GM12878 (cell line): ENCODE measurements at regions not wholly inside any gene's neighbourhood (a gene's known extent, or its start where the extent isn't known, plus 50 kb on each side); places are given as distances from the start of the nearest gene placed in this dataset.

Experiments
- ATAC-seq: fragments of 200-7000 bp; cut with Tn5 transposase; 3 replicates; pipeline ENCODE4 v1.9.1; 2020; ENCODE audit warnings: mild to moderate bottlenecking, moderate library complexity
- BruUV-seq: library from RNA; stranded (reverse); fragments of 400-500 nt; replicated peaks from 2 replicates; lab custom pipeline; 2021; lab: Mats Ljungman, UMichigan
- CTCF ChIA-PET: fragments of 300-600 bp; sonication (Branson Sonifier 250); formaldehyde crosslinking; extraction: SDS; loops from one replicate; lab custom pipeline; 2021; ENCODE audit warnings: inconsistent platforms; lab: Yijun Ruan, JAX
- POLR2A ChIA-PET: fragments of 350-600 bp; formaldehyde crosslinking; extraction: SDS; loops from one replicate; lab custom pipeline; 2021; ENCODE audit warnings: inconsistent platforms; lab: Charles Lee
- RAD21 ChIA-PET: fragments of 300-600 bp; sonication (Branson Sonifier 250); formaldehyde crosslinking; loops from one replicate; lab custom pipeline; 2023; ENCODE audit warnings: antibody characterized with exemption; ENCODE audit not compliant: unreplicated experiment; lab: Charles Lee
- SMC1A ChIA-PET: fragments of 300-600 bp; sonication (Branson Sonifier 250); formaldehyde crosslinking; loops from one replicate; lab custom pipeline; 2023; ENCODE audit not compliant: unreplicated experiment, uncharacterized antibody; lab: Charles Lee
- DNase-seq: peaks from one replicate; pipeline ENCODE4 v3.0.0-alpha.2; 2011; ENCODE audit warnings: low read depth, low spot score
- FAIRE-seq: peaks from 3 replicates; lab custom pipeline; 2011; peaks lifted over from hg19 to GRCh38; lab: Jason Lieb, UNC
- H2AFZ ChIP-seq: 2 replicates; pipeline ENCODE4 v1.6.0; 2011; ENCODE audit warnings: low read depth, low read length, control low read depth; ENCODE audit not compliant: control insufficient read depth
- H3K27ac ChIP-seq: 2 replicates; pipeline ENCODE4 v1.5.1; 2011; ENCODE audit warnings: control low read depth; ENCODE audit not compliant: control insufficient read depth, insufficient read depth
- H3K27me3 ChIP-seq, 2 experiments: replicated peaks in 1 of 2; 2 replicates each; pipeline versions ENCODE4 v1.6.0 to v1.6.1; 2011; ENCODE audit warnings: low read length in 1 of 2; ENCODE audit not compliant: control insufficient read depth in 2 of 2, insufficient read depth in 2 of 2
- H3K36me3 ChIP-seq, 2 experiments: 2 replicates each; pipeline ENCODE4 v1.5.1; 2011; ENCODE audit warnings: low read length in 1 of 2; ENCODE audit not compliant: control insufficient read depth in 2 of 2, insufficient read depth in 2 of 2
- H3K4me1 ChIP-seq: 2 replicates; pipeline ENCODE4 v1.6.1; 2011; ENCODE audit warnings: mild to moderate bottlenecking, low read length, moderate library complexity, mixed read lengths; ENCODE audit not compliant: control insufficient read depth, insufficient read depth
- H3K4me2 ChIP-seq: 2 replicates; pipeline ENCODE4 v1.6.0; 2011; ENCODE audit warnings: control low read depth; ENCODE audit not compliant: control insufficient read depth, insufficient read depth
- H3K4me3 ChIP-seq: fragments of 200-600 bp; sonication (generic); 2 replicates; pipeline ENCODE4 v1.5.1; 2016
- H3K79me2 ChIP-seq: 2 replicates; pipeline ENCODE4 v1.6.0; 2011; ENCODE audit warnings: low read length; ENCODE audit not compliant: control insufficient read depth, insufficient read depth
- H3K9ac ChIP-seq: 2 replicates; pipeline ENCODE4 v1.8.0; 2011; ENCODE audit warnings: low read length, control low read depth, mixed read lengths; ENCODE audit not compliant: control insufficient read depth, insufficient read depth
- H3K9me3 ChIP-seq: replicated peaks from 3 replicates; pipeline ENCODE4 v1.5.1; 2011; ENCODE audit warnings: mild to moderate bottlenecking, low read length; ENCODE audit not compliant: control insufficient read depth, insufficient read depth
- H4K20me1 ChIP-seq: 2 replicates; pipeline ENCODE4 v1.6.0; 2011; ENCODE audit not compliant: control insufficient read depth, insufficient read depth
- BMI1 ChIP-seq: fragments of 450-650 bp; IDR thresholded peaks from 2 replicates; pipeline ENCODE4 v1.6.1; 2016; ENCODE audit warnings: mild to moderate bottlenecking, moderate library complexity, borderline replicate concordance
- CREB1 ChIP-seq: IDR thresholded peaks from 2 replicates; pipeline ENCODE4 v1.6.1; 2012; ENCODE audit warnings: low read depth, mild to moderate bottlenecking, inconsistent platforms
- ELK1 ChIP-seq: IDR thresholded peaks from 2 replicates; pipeline ENCODE4 v1.6.1; 2012; ENCODE audit warnings: low read depth, low read length, improper control_type of control experiment
- FOXK2 ChIP-seq: fragments of 450-650 bp; IDR thresholded peaks from 2 replicates; pipeline ENCODE4 v1.6.1; 2017; ENCODE audit warnings: mild to moderate bottlenecking, moderate library complexity
- LARP7 ChIP-seq: fragments of 450-650 bp; IDR thresholded peaks from 2 replicates; pipeline ENCODE4 v1.6.1; 2017; ENCODE audit warnings: mild to moderate bottlenecking
- NFXL1 ChIP-seq: fragments of 450-650 bp; IDR thresholded peaks from 2 replicates; pipeline ENCODE4 v1.6.1; 2017; ENCODE audit warnings: antibody characterized with exemption, mild to moderate bottlenecking, borderline replicate concordance
- NR2C2 ChIP-seq: IDR thresholded peaks from 2 replicates; pipeline ENCODE4 v1.6.1; 2011; ENCODE audit warnings: borderline replicate concordance, low read depth; ENCODE audit not compliant: control insufficient read depth, insufficient read length
- PAX8 ChIP-seq: fragments of 450-650 bp; IDR thresholded peaks from 2 replicates; pipeline ENCODE4 v1.6.1; 2017; ENCODE audit warnings: mild to moderate bottlenecking, moderate library complexity
- RB1 ChIP-seq: fragments of 450-650 bp; formaldehyde crosslinking; IDR thresholded peaks from 2 replicates; pipeline ENCODE4 v1.6.1; 2017; ENCODE audit warnings: mild to moderate bottlenecking, borderline replicate concordance
- SMAD5 ChIP-seq: IDR thresholded peaks from 2 replicates; pipeline ENCODE4 v1.6.1; 2016; ENCODE audit warnings: antibody characterized with exemption, low read depth
- SMC3 ChIP-seq: IDR thresholded peaks from 2 replicates; pipeline ENCODE4 v1.6.1; 2011; ENCODE audit warnings: low read length, improper control_type of control experiment, borderline replicate concordance
- SUPT20H ChIP-seq: IDR thresholded peaks from 2 replicates; pipeline ENCODE4 v1.6.1; 2011; ENCODE audit warnings: low read depth, mild to moderate bottlenecking, low read length, moderate library complexity, borderline replicate concordance; ENCODE audit not compliant: control insufficient read depth
- SUZ12 ChIP-seq: fragments of 200-600 bp; sonication (generic); IDR thresholded peaks from one replicate; pipeline ENCODE4 v1.6.1; 2018; ENCODE audit warnings: antibody characterized with exemption, mild to moderate bottlenecking; ENCODE audit not compliant: unreplicated experiment
- TCF7 ChIP-seq: IDR thresholded peaks from 2 replicates; pipeline ENCODE4 v1.6.1; 2014; ENCODE audit warnings: antibody characterized with exemption, borderline replicate concordance
- ZSCAN29 ChIP-seq: fragments of 450-650 bp; IDR thresholded peaks from 2 replicates; pipeline ENCODE4 v1.6.1; 2017; ENCODE audit warnings: mild to moderate bottlenecking, moderate library complexity
- WGBS: methylation state at CpG from one replicate; pipeline ENCODE4 v1.1.6; 2016; ENCODE audit warnings: low lambda C conversion rate; ENCODE audit not compliant: insufficient replicate concordance, insufficient coverage; ENCODE audit errors: missing lambda C conversion rate; 5-methylcytosine and 5-hydroxymethylcytosine counted together
- in situ Hi-C: fragments of 300-500 bp; cut with MboI; formaldehyde crosslinking; loops from 9 replicates; pipeline ENCODE4 v1.14.3; 2018; ENCODE audit warnings: mixed read lengths
- intact Hi-C: fragments of 100-400 bp; cut with micrococcal nuclease; formaldehyde crosslinking; loops from one replicate; pipeline ENCODE4 v1.14.2; 2022; ENCODE audit not compliant: unreplicated experiment

- ChIA-PET SMC1A (no interaction called here), RAD21 (no interaction called here), CTCF (no interaction called here), POLR2A (no interaction called here)
- Histone ChIP-seq H3K27ac (no peak overlapping the region), H3K9ac (no peak overlapping the region), H3K9me3 (no peaks in the 10 kb centered on the region; the same call in 2 of the 3 replicates), H3K36me3 (no peaks in the 10 kb centered on the region), H3K79me2 (no peaks in the 10 kb centered on the region), H3K4me3 (no peak overlapping the region), H3K27me3 (no peaks in the 10 kb centered on the region), H3K4me1 (no peaks in the 10 kb centered on the region), H3K4me2 (no peak overlapping the region), H4K20me1 (no peaks in the 10 kb centered on the region), H2AFZ (no peak overlapping the region)
- in situ Hi-C loops (no loop called here), intact Hi-C loops (no loop called here)
- TF ChIP-seq SUZ12 (no peak), SMAD5 (no peak), SMC3 (no peak), TCF7 (no peak), NFXL1 (no peak), FOXK2 (no peak), PAX8 (no peak), ZSCAN29 (no peak), ELK1 (no peak), BMI1 (no peak), LARP7 (no peak), SUPT20H (no peak), RB1 (no peak), NR2C2 (no peak), CREB1 (no peak)
- WGBS = 70% methylated on average over 34 of the region's 37 CpGs
- DNase-seq (no peak), ATAC-seq (no peak), FAIRE-seq (no peak)
- BruUV-seq = no TSS peak
Measured at GRCh38 chr14:101125719-101126651, 222.5 kb upstream of the RTL1 start.
